ENCODE measurements at regions not wholly inside any gene's neighbourhood (a gene's known extent, or its start where the extent isn't known, plus 50 kb on each side); places are given as distances from the start of the nearest gene placed in this dataset.

GRCh38 chr4:116603096-116603495 is 482.3 kb downstream of the TRAM1L1 start:
- no peak for DNase-seq (ENCODE audit: low read depth in 1 of 2, low spot score in 2 of 2)
- Histone ChIP-seq H3K27me3 (replicated peaks) (no peaks in the 10 kb centered on the region), H3K9me3 (replicated peaks) (no peaks in the 10 kb centered on the region), H3K4me1 (replicated peaks) (no peaks in the 10 kb centered on the region), H3K27ac (no peak overlapping the region), H3K36me3 (no peaks in the 10 kb centered on the region), H3K4me3 (no peak overlapping the region)

GRCh38 chr4:116599859-116600258 is 485.5 kb downstream of the TRAM1L1 start:
- DNase-seq (ENCODE audit: low read depth in 1 of 2, low spot score in 2 of 2): no peak
- H3K4me1 ChIP-seq (replicated peaks): no peaks in the 10 kb centered on the region
- H3K27ac ChIP-seq: no peak overlapping the region
- H3K4me3 ChIP-seq: no peak overlapping the region
- H3K27me3 ChIP-seq (replicated peaks): no peaks in the 10 kb centered on the region
- no peaks in the 10 kb centered on the region for H3K36me3 ChIP-seq
- no peaks in the 10 kb centered on the region for H3K9me3 ChIP-seq (replicated peaks)

GRCh38 chr4:116598980-116599789 is 486.2 kb downstream of the TRAM1L1 start:
- Histone ChIP-seq H3K9me3 (replicated peaks) (no peaks in the 10 kb centered on the region), H3K4me3 (no peak overlapping the region), H3K27ac (no peak overlapping the region), H3K27me3 (replicated peaks) (no peaks in the 10 kb centered on the region), H3K36me3 (no peaks in the 10 kb centered on the region), H3K4me1 (replicated peaks) (no peaks in the 10 kb centered on the region)
- DNase-seq (ENCODE audit: low read depth in 1 of 2, low spot score in 2 of 2): no peak

GRCh38 chr4:116598155-116598979 is 487.0 kb downstream of the TRAM1L1 start:
- no peak for DNase-seq (ENCODE audit: low read depth in 1 of 2, low spot score in 2 of 2)
- H3K27ac ChIP-seq: no peak overlapping the region
- no peaks in the 10 kb centered on the region for H3K27me3 ChIP-seq (replicated peaks)
- no peaks in the 10 kb centered on the region for H3K4me1 ChIP-seq (replicated peaks)
- no peaks in the 10 kb centered on the region for H3K9me3 ChIP-seq (replicated peaks)
- no peaks in the 10 kb centered on the region for H3K36me3 ChIP-seq
- H3K4me3 ChIP-seq: no peak overlapping the region

- no peak overlapping the region for H3K27ac ChIP-seq
- H3K36me3 ChIP-seq: no peaks in the 10 kb centered on the region
- no peaks in the 10 kb centered on the region for H3K9me3 ChIP-seq (replicated peaks)
- DNase-seq (ENCODE audit: low read depth in 1 of 2, low spot score in 2 of 2): no peak
- H3K4me1 ChIP-seq (replicated peaks): no peaks in the 10 kb centered on the region
- H3K4me3 ChIP-seq: no peak overlapping the region
- H3K27me3 ChIP-seq (replicated peaks): no peaks in the 10 kb centered on the region
Measured at GRCh38 chr4:116590648-116591047, 494.7 kb downstream of the TRAM1L1 start.

GRCh38 chr4:116588783-116589182 is 496.6 kb downstream of the TRAM1L1 start:
- Histone ChIP-seq H3K4me3 (no peak overlapping the region), H3K9me3 (replicated peaks) (no peaks in the 10 kb centered on the region), H3K36me3 (no peaks in the 10 kb centered on the region), H3K27me3 (replicated peaks) (no peaks in the 10 kb centered on the region), H3K4me1 (replicated peaks) (no peaks in the 10 kb centered on the region), H3K27ac (no peak overlapping the region)
- DNase-seq (ENCODE audit: low read depth in 1 of 2, low spot score in 2 of 2): no peak

- Histone ChIP-seq H3K36me3 (no peaks in the 10 kb centered on the region), H3K27me3 (replicated peaks) (no peaks in the 10 kb centered on the region), H3K27ac (no peak overlapping the region), H3K9me3 (replicated peaks) (no peaks in the 10 kb centered on the region), H3K4me3 (no peak overlapping the region), H3K4me1 (replicated peaks) (no peaks in the 10 kb centered on the region)
- DNase-seq (ENCODE audit: low read depth in 1 of 2, low spot score in 2 of 2): no peak
Measured at GRCh38 chr4:116585246-116585645, 500.1 kb downstream of the TRAM1L1 start.

GRCh38 chr4:116577321-116577720 is 508.1 kb downstream of the TRAM1L1 start:
- no peak for DNase-seq (ENCODE audit: low read depth in 1 of 2, low spot score in 2 of 2)
- no peaks in the 10 kb centered on the region for H3K9me3 ChIP-seq (replicated peaks)
- no peak overlapping the region for H3K27ac ChIP-seq
- no peaks in the 10 kb centered on the region for H3K4me1 ChIP-seq (replicated peaks)
- H3K36me3 ChIP-seq: no peaks in the 10 kb centered on the region
- H3K4me3 ChIP-seq: no peak overlapping the region
- H3K27me3 ChIP-seq (replicated peaks): no peaks in the 10 kb centered on the region

- Histone ChIP-seq H3K27me3 (replicated peaks) (no peaks in the 10 kb centered on the region), H3K4me3 (no peak overlapping the region), H3K27ac (no peak overlapping the region), H3K4me1 (replicated peaks) (no peaks in the 10 kb centered on the region), H3K36me3 (no peaks in the 10 kb centered on the region), H3K9me3 (replicated peaks) (no peaks in the 10 kb centered on the region)
- DNase-seq (ENCODE audit: low read depth in 1 of 2, low spot score in 2 of 2): no peak
Measured at GRCh38 chr4:116573540-116573939, 511.8 kb downstream of the TRAM1L1 start.

GRCh38 chr4:116561768-116562167 is 523.6 kb downstream of the TRAM1L1 start:
- H3K36me3 ChIP-seq: no peaks in the 10 kb centered on the region

GRCh38 chr4:116551806-116552205 is 533.6 kb downstream of the TRAM1L1 start:
- H3K4me1 ChIP-seq (replicated peaks): no peaks in the 10 kb centered on the region
- no peaks in the 10 kb centered on the region for H3K36me3 ChIP-seq
- no peaks in the 10 kb centered on the region for H3K27me3 ChIP-seq (replicated peaks)
- no peaks in the 10 kb centered on the region for H3K9me3 ChIP-seq (replicated peaks)
- H3K4me3 ChIP-seq: no peak overlapping the region
- DNase-seq (ENCODE audit: low read depth in 1 of 2, low spot score in 2 of 2): no peak
- H3K27ac ChIP-seq: no peak overlapping the region

More at GRCh38 chr4:116561768-116562167, 523.6 kb downstream of the TRAM1L1 start:
- no peaks in the 10 kb centered on the region for H3K9me3 ChIP-seq (replicated peaks)
- H3K4me1 ChIP-seq (replicated peaks): no peaks in the 10 kb centered on the region
- H3K27me3 ChIP-seq (replicated peaks): no peaks in the 10 kb centered on the region
- no peak for DNase-seq (ENCODE audit: low read depth in 1 of 2, low spot score in 2 of 2)
- H3K27ac ChIP-seq: no peak overlapping the region
- H3K4me3 ChIP-seq: no peak overlapping the region

- no peak for DNase-seq (ENCODE audit: low read depth in 1 of 2, low spot score in 2 of 2)
- Histone ChIP-seq H3K36me3 (no peaks in the 10 kb centered on the region), H3K27me3 (replicated peaks) (no peaks in the 10 kb centered on the region), H3K9me3 (replicated peaks) (no peaks in the 10 kb centered on the region), H3K27ac (no peak overlapping the region), H3K4me1 (replicated peaks) (no peaks in the 10 kb centered on the region), H3K4me3 (no peak overlapping the region)
Measured at GRCh38 chr4:116547632-116548031, 537.7 kb downstream of the TRAM1L1 start.

- Histone ChIP-seq H3K4me1 (replicated peaks) (no peaks in the 10 kb centered on the region), H3K36me3 (no peaks in the 10 kb centered on the region), H3K27ac (no peak overlapping the region), H3K9me3 (replicated peaks) (no peaks in the 10 kb centered on the region), H3K27me3 (replicated peaks) (no peaks in the 10 kb centered on the region; the same call in 1 of the 2 replicates), H3K4me3 (no peak overlapping the region)
- no peak for DNase-seq (ENCODE audit: low read depth in 1 of 2, low spot score in 2 of 2)
Measured at GRCh38 chr4:116546759-116547158, 538.6 kb downstream of the TRAM1L1 start.

- no peak for DNase-seq (ENCODE audit: low read depth in 1 of 2, low spot score in 2 of 2)
- no peaks in the 10 kb centered on the region for H3K36me3 ChIP-seq
- no peaks in the 10 kb centered on the region; the same call in 1 of the 2 replicates for H3K27me3 ChIP-seq (replicated peaks)
- H3K4me3 ChIP-seq: no peak overlapping the region
- no peaks in the 10 kb centered on the region for H3K9me3 ChIP-seq (replicated peaks)
- no peak overlapping the region for H3K27ac ChIP-seq
- H3K4me1 ChIP-seq (replicated peaks): no peaks in the 10 kb centered on the region
Measured at GRCh38 chr4:116544946-116545345, 540.4 kb downstream of the TRAM1L1 start.
